Upper lobe of left lung (tissue), 4 donors: ENCODE measurements at regions not wholly inside any gene's neighbourhood (a gene's known extent, or its start where the extent isn't known, plus 50 kb on each side); places are given as distances from the start of the nearest gene placed in this dataset.

ENCODE experiments used
- CTCF ChIP-seq, 6 experiments: fragments of 450-650 bp in 4 of 6; fragments of 200-600 bp in 2 of 6; sonication (generic) in 2 of 6; IDR thresholded peaks; one replicate each; pipeline ENCODE4 v1.5.1; 2016 to 2019; ENCODE audit warnings: antibody characterized with exemption in 6 of 6
- POLR2A ChIP-seq, 4 donors: fragments of 450-650 bp; IDR thresholded peaks; one replicate each; pipeline ENCODE4 v1.5.1; 2016 to 2017; ENCODE audit warnings: antibody characterized with exemption in 4 of 4, mild to moderate bottlenecking in 2 of 4
- POLR2AphosphoS5 ChIP-seq, 2 donors: sonication (generic); formaldehyde crosslinking; IDR thresholded peaks; one replicate each; pipeline ENCODE4 v1.5.1; 2017; ENCODE audit warnings: antibody characterized with exemption in 2 of 2

- TF ChIP-seq CTCF (IDR thresholded peaks at IDR 0.05) (no peak), POLR2AphosphoS5 (IDR thresholded peaks at IDR 0.05) (no peak), POLR2A (IDR thresholded peaks at IDR 0.05) (no peak)
Observed at GRCh38 chr10:76721891-76722505, 915.6 kb downstream of the KCNMA1 start.
